ENCODE measurements at regions not wholly inside any gene's neighbourhood (a gene's known extent, or its start where the extent isn't known, plus 50 kb on each side); places are given as distances from the start of the nearest gene placed in this dataset.

GRCh38 chr2:18430996-18431748 is 129.3 kb downstream of the RDH14 start (continued):
- TF ChIP-seq SAP30 (IDR thresholded peaks at IDR 0.05; ENCODE audit: insufficient read depth, insufficient replicate concordance, low read length) (no peak), SP4 (IDR thresholded peaks at IDR 0.05; ENCODE audit: low read length) (no peak), KDM1A (IDR thresholded peaks at IDR 0.05; ENCODE audit: borderline replicate concordance, low read length) (no peak), TCF12 (IDR thresholded peaks at IDR 0.05; ENCODE audit: low read depth, low read length) (no peak), CHD1 (IDR thresholded peaks at IDR 0.05; ENCODE audit: low read depth, low read length) (no peak), HDAC2 (IDR thresholded peaks at IDR 0.05; ENCODE audit: borderline replicate concordance in 1 of 2, low read depth in 2 of 2, low read length in 2 of 2) (no peak), CEBPB (IDR thresholded peaks at IDR 0.05; ENCODE audit: low read depth, low read length) (no peak), TAF7 (optimal IDR thresholded peaks at IDR 0.05; ENCODE audit: borderline replicate concordance, low read depth, low read length) (no peak), BACH1 (IDR thresholded peaks at IDR 0.05; ENCODE audit: low read length) (no peak), RFX5 (IDR thresholded peaks at IDR 0.05; ENCODE audit: borderline replicate concordance, low read depth, low read length) (no peak), SIRT6 (IDR thresholded peaks at IDR 0.05; ENCODE audit: low read length) (no peak)
